Stimulated activated CD8-positive, alpha-beta memory T cell treated with anti-CD3 and anti-CD28 coated beads, Interleukin-4, amount 100 ng/mL, for 1 hour (primary cell): ENCODE measurements at regions not wholly inside any gene's neighbourhood (a gene's known extent, or its start where the extent isn't known, plus 50 kb on each side); places are given as distances from the start of the nearest gene placed in this dataset.

Experiments used
- DNase-seq, 2 donors: peaks; one replicate each; pipeline ENCODE4 v3.0.0-alpha.2; 2020; ENCODE audit warnings: low read depth in 2 of 2, low spot score in 1 of 2

DNA sequence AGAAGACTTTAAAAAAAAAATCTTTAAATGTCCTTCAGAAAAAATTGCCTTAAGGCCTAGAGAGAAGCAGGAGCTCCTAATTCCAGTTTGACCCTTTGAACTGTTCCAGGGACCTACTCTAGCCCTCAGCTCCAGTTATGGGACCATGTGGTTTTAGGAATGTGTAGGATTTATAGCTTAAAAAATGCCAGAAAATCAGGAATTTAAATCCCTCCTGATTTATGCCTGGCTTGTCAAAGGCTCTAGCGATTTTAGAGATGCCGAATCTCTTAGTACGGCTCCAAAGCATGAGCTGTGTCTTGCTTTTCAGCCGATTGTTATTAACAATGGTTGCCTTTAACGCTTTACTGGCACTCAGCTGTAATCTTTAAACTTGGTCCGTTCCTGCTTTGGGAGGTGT is 130.6 kb upstream of the NPVF start:
- no peak for DNase-seq

DNA sequence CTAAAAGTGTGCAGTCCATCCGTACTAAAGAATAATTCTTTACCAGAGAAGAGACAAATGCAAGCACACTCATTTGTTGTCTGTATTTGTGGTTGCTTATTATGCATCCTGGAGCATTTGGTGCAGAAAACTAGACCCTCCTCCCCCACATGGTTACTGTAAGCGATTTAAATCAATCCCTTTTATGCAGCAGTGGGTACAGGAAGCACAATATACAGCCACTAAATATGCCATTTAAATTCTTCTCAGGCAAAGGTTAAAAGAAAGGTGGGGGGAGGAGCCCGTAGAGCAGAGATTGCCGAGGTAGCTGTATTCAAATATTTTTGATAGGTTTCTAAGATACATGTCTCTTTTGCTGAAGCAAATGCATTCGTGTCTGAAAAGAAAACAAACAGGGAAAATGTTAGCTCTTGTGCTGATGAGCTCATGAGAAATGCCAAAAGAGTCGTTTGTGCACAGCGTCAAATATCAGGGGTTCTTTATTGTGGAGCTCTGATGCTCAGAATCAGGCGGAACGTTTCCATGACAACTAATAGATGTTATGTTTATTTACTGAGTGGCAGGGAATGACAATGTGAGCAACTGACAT is 131.3 kb upstream of the NPVF start:
- no peak for DNase-seq

DNA sequence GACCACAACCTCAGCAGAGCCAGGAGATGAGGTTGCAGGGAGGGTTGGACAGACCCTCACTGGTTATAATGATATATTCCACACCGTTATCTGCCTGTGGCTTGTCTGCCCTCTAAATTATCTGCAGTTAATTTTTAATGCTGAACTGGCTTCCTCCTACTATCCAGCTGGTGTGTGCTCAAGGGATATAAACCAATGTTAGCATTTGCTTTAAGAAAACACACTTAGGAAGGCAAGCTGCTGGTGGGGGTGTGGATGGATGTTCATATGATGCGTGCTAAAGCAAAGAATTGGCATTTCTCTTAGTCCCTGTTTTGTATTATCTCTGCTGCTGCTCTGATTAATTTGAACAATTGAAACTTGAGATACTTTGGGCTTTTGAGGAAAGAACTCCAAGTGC is 132.2 kb upstream of the NPVF start:
- no peak for DNase-seq

DNA sequence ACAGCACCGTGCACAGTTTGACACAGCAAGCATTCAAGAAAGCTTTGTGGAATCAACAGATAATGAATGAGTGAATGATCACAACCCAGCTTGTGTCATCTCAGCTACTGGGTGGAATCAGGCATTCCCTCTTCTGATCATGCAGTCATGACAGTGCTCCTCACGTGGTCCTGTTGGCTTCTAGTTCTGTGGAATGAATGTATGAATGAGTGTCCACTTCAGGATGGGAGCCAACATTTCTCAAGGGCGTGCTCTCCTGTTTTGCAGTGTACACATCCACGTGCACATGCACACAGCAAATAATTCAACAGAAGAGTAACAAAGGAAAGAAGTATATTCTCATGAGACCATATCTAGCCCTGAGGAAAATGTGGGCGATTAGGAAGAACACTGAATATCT is 133.1 kb upstream of the NPVF start:
- DNase-seq: no peak

DNA sequence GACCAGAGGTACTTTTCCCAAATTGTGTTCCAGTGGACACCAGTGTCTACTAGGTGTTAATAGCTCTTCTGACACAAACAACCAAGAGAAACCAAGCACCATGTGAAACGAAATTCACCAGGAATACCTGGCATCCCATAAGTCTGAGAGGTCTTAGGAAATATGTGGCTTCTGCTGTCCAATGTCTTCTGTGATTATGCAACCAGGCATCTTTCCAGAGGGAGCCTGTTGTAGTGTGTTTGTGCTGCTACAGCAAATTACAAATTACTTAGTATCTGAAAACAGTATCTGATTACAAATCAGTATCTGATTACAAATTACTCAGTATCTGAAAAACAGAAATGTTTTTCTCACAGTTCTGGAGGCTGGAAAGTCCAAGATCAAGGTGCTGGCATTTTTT is 133.6 kb upstream of the NPVF start:
- DNase-seq: no peak

DNA sequence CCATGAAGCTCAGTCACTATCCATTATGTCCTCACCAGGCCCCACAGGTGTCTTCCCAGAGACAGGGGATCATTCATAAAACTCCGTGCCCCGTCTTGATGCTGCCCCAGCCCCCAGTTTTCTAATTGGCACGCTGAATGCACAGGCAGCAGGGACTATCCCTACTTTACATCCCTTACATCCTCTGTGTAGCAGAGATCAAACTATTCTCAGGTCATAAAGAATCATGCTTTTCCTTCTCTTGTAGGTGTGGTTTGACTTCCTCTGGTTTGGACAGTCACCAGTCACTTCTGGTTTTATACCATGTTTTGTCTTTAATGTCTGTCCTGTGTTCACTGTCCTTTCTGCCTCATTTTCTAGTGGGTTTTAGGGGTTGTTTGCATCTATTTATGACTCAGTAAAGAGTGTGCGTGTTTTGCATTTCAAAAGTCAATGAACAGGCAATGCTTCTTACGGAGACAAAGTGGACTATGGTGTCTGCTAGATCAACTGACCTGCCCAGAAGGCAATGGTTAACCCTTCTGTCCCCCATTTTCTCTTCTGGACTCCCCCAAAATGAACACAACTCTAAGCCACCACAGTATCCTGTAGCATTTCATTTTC is 140.4 kb upstream of the NPVF start:
- no peak for DNase-seq

DNA sequence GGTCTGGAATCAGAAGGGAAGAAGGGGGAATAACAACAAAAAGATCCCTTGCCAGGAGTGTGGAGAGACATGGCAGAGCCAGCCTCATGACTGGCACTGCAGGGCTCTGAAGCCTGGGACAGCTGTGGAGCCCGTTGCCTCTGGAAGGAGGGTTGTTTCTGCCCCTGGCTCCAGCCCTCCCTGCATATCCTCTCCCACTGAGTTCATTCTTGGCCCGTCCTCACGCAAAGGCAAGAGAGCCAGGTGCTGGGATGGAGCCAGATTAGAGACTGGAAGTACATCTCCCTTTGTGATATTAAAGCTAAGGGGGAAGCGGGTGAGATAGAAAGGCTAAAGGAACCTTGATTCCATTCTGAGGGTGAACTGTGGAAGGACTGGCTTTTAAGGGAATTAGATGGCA is 141.5 kb upstream of the NPVF start:
- DNase-seq: no peak

DNA sequence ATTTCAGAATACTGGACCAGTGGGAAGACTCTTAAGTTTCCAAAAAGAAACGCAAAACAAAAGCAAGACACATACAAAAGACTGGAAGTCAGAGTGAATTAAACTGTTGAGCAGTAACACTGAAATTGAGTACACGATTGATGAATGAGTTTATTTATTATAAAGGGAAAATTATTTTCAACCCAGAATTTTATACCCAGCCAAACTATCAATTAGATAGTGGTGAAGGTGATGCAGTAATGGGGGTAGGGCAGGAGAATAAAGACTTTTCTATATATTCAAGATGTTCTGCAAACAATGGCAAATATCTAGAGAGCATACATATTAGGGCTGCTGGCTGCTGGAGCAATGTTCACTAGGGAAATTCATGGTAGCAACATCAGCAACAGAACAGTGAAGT is 143.7 kb upstream of the NPVF start:
- no peak for DNase-seq

DNA sequence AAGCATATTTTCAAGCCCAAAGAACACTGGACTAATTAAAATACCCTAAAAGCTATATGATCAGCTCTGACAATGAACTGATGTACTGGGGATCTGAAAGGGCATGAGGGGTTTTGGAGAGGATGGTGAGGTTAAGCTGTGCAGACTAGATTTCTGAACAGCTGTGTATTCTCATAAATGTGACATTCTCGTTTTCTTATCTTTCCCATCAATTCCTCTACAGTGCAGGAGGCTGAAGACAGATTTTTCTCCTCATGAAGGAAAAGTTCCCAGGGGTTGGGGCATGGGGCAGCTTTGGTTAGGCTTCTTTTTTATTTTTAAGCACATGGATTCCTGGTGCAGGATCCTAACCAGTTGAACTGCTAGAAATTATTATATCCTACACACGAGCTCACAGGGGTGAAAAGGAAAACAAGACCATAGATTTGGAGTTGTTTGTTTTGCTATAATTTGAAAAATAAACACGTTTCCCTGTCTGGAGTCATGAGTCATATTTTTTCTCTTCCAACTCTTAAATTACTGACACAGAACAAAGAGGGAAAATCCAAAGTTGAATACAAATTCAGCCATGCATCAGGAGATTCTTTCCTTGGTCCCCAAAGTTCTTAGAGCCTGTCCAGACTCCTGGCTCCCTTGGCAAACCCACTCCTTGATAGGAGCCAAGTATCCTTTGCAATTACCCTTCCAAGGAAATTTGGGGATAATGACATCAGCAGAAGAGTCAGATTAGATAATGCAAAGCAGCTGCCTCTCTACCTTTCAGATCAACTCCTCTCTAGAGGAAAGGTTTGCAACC is 147.7 kb upstream of the NPVF start:
- DNase-seq: no peak

DNA sequence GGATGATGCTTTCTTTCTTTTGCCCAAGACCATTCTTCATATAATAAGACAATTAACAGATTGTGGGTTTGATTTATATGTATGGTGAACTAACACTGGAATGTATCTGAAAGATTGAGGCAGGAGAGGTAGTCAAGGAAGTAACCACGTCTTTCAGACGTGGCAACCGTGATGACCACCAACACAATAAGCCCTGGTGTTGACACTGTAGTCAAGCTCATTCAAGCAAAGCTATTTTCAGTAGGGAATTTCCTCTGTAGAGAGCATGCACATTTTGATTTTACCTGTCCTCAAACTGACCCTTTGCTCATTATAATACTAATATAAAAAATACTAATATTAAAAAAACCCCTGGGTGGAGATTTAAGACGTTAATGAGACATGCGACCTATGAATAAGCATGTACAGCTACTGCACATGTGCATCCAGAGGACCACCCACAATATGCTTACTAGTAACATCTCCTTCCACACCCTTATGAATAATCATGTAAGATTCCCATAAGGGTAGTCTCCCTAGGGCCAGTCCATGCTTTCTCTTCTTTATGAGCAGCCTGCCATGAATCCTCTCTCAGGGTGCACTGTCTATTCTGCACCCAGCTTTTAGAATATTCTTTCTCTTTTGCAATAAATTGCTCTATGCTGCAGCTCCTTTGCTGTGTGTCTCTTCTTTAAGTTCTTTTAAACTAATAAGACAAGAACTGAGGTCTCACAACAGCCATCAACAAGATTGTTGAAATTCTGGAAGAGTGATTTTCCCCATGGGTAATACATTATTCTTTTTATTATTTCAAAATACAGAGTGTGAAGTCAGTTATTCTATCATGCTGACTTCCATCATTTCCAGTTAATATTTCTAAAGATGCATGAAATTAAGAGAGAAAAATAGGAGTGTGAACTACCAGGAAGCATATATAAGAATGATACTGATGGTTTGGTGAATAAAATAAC is 151.3 kb upstream of the NPVF start:
- DNase-seq: no peak

DNA sequence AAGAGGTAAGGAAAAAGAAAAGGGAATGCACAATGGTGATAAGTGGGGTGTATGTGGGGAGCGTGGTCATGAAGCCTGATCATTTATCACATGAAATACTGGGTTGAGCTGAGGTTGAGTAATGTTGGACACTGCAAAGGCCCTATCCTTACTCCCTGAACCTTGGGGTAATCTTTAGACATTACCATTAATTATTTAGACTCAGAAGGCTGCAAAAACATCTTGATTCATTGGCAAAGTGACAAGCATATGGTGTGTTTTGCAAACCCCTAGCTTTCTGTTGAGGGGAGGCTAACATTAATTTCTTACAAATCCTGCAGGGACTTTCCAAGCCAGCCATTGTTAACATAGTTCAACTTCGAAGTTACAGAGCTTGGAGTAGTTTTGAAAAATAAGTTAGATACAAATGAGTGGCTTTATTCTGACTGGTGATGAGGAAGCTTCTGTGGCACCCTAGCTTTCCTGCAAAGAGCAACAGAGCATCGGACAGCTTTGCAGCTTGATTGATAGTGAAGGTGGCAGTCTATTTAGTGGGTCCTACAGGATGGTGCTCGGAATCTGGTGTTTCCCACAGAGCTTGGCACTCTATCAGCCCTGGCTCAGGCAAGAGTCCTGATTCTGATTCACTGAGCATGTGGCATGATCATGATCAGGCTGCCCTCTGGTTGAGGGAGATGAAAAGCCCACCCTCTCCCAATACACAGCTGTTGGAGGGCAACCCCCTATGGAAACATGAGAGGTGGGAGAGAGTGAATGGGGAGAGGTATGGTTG is 153.7 kb upstream of the NPVF start:
- no peak for DNase-seq

DNA sequence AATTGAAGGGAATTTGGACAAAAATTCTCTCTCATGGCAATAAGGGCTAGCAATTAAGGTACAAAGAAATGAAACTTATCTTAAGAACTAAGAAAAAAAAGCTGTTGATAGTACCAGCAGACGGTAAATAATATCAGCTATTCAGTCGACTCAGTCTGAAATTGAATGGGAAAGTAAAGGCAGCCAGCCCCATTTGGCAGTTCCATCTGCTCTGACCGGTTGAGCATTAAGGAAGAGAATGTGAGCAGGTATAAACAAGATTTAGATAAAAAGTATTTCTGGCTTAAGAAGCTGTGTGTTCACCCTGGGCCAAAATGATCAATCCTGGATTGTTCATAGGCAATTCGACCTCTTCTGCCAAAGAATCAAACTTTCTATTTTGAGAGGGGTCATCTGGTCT is 154.6 kb upstream of the NPVF start:
- DNase-seq: no peak

DNA sequence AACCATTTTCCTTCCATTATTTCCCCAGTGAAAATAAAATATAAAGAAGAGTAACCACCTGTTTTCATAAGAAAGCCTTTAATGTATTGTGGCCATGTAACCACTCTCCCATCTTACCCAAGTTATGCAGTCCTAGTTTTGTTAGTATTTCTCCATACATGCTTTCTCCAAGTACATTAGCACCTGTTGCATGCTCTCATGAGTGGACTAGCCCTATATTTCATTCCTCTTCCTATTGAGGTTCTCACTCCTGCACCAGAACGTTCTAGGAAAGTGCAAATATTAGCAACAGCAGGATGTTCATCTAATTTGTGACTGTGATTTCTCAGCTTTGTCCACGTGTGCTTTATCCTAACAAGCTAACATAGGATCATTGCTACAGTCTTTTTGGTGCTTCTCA is 155.1 kb upstream of the NPVF start:
- no peak for DNase-seq

DNA sequence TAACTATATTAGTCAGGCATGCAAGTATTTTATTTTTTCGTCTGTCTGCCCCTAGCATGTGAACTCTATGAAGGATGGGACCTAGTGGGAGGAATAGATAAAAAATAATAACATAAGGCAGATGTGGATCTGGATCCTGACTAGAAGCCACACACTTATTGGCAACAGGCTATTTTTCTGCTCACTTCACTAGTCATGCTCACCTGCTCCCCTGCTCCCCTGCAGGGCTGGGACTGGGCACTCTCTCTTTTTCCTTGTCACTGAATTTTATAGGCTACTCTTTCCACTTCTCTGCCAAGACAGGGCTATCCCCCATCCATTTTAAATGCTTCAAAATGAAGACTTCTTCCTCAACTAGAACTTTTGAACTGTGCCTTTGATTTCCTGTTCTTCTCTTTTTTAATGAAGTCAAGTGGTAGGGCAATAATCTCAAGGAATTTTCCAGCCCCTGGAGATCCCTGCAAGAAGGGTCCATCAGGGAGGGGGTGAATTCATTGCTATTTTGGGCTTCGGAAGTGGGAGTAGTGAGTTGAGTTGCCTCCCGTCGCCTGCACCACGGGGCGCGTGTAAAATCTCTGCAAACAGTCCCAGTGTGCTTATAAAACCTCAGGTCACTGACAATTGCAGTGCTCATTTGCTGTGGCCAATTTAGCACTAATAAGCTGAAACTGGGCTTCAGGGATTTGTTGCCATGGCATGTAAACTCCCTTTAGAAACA is 156.7 kb upstream of the NPVF start:
- no peak for DNase-seq

DNA sequence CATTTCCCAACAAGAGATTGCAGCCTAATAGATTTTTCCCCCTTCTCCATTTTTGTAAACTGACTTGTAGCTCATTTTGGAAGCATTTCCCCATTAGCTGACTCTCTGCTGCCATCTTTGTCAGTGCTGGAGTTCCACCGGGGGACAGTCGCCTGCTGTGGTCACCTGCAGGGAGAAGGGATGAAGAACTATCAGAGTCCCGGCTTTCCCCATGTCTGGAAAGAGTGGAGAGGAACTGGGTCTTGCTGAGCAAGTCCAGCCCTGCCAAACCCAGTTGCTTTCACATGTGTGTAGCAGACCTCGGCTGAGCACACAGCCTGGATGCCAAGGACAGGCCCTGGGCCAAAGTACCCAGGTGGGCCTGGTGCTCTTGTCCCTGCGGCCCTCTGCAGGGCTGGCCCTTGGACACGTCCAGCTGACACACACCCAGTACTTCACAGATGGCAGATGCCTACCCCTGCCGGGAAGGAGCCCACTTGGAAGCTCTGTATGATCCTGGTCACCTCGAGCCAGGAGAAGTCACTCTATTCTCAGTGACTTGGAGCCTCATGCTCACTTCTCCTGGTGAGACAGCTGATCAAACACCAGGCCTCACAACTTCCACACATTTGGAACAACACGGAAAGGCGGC is 157.3 kb upstream of the NPVF start:
- DNase-seq: no peak

DNA sequence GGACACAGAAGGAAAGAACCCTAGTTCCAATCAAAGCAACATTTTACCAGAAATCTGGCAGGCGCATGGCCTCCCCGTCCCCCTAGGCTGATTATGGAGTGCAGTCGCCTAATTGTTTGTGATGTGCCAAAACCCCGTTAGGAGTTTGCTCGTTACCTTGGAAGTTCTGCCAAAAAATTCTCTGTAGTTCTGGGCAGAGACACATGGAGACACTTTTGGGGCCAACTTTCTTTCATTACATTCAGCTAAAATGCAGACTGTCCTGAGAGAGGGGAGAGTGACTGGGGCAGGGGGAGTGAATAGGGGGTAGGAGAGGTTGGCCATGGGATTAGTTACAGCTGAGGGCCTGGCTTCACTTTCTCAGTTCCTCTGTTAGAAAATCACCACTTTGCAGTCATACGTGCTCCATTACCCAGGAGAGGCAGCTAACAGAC is 158.0 kb upstream of the NPVF start:
- no peak for DNase-seq

DNA sequence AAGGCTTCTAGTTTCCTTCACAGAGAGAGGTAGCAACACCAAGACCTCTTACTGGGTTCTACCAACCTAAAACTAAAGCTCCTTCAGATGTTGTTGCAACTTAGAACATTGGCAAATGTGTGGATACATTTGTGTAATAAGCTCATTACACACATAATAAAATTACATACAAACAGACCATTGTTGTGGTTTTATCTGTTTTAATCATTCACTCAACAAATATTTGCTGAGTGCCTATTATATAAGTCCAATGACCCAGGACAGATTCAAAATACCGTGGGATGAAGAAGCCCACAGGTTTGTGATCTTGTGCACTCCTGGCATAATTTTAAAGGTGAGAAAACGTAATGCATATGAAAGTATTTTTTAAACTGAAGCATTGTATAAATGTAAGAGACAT is 160.4 kb upstream of the NPVF start:
- no peak for DNase-seq

DNA sequence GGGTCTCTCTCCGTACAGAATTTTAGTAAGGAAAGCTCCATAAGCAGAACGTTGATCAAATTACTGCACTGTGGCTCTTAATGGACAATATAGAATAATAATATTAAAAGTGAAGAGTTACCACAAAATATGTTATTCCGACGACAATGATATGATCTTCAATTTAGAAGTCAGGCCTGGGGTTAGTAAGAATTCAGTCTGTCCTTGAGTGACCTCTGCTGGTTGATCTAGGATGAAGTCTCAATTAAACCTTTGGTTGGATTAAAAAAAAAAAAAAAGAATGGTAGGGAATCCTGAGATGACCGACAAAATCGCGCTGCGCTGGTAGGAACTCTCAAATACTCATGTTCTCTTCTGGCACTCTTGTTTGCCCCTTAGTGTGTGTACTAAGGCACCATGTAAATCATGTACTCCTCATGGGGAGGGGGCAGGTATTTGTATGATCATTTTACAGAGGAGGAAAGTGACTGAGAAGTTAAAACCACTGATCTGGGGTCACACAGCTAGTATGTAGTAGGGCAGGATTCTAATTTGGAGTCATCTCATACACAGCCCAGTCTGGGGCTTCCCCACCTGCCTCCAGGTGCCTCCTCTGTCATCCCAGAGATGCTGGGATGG is 161.3 kb upstream of the NPVF start:
- DNase-seq: no peak

DNA sequence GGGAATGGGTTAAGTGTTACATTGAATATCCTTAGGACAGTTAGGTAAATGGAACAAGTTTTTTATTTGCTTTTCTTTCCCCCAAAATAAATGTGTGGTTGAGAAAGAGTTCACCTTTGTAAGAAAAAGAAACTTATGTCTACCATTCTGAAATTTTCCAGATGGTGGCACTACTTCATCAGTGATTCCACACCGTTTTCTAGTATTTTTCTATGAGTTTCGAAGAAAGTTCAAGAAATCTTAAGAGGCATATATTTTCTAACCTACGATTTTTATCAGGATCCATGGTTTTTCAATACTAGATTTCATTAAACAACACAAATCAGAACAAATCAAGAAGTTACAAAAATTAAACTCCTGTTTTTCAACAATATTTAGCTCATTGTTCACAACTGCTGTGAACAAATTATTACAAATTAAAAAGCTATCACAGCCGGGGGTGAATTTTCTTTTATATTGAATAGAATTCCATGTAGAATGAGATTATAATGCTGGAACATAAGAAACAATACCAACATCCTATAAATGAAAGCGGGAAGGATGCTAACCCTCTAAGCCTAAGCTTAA is 163.1 kb upstream of the NPVF start:
- no peak for DNase-seq
